ENCODE measurements at regions not wholly inside any gene's neighbourhood (a gene's known extent, or its start where the extent isn't known, plus 50 kb on each side); places are given as distances from the start of the nearest gene placed in this dataset.

DNA sequence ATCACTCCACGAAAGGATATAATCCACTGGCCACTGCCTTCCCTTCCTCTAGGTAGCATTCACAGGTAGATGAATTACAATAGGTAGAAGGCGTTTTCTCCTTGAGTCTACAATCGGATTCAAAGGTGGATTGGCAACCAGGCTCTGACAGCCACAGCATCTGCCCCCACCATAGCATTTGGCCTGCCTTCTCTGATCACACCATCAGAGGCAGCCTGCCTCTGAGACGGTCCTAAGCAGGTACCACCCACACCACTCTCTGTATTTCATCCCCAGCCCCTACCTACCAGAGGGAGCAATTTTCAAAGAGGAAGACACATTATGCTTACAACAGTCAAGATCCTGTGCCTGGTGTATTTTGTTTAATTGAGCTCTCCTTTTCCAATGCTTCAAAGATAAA lies 210.5 kb upstream of the SPTLC3 start:
- no peaks in the 10 kb centered on the region for H3K27me3 ChIP-seq (ENCODE audit: insufficient read depth, low read length)
- H4K20me1 ChIP-seq (ENCODE audit: insufficient read depth, low read length): no peaks in the 10 kb centered on the region
- TF ChIP-seq, protein P1, sequence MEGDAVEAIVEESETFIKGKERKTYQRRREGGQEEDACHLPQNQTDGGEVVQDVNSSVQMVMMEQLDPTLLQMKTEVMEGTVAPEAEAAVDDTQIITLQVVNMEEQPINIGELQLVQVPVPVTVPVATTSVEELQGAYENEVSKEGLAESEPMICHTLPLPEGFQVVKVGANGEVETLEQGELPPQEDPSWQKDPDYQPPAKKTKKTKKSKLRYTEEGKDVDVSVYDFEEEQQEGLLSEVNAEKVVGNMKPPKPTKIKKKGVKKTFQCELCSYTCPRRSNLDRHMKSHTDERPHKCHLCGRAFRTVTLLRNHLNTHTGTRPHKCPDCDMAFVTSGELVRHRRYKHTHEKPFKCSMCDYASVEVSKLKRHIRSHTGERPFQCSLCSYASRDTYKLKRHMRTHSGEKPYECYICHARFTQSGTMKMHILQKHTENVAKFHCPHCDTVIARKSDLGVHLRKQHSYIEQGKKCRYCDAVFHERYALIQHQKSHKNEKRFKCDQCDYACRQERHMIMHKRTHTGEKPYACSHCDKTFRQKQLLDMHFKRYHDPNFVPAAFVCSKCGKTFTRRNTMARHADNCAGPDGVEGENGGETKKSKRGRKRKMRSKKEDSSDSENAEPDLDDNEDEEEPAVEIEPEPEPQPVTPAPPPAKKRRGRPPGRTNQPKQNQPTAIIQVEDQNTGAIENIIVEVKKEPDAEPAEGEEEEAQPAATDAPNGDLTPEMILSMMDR (IDR thresholded peaks at IDR 0.05; ENCODE audit: low read length): no peak
- no peak for TF ChIP-seq EZH2 (IDR thresholded peaks at IDR 0.05; ENCODE audit: borderline replicate concordance, low read length)
- H3K4me1 ChIP-seq (ENCODE audit: insufficient read depth, low read length, severe bottlenecking): no peaks in the 10 kb centered on the region
- H3F3A ChIP-seq (ENCODE audit: insufficient read depth, low read length): no peaks in the 10 kb centered on the region
- no peak overlapping the region for H3K4me2 ChIP-seq (ENCODE audit: low read length)
- no peak overlapping the region for H3K9ac ChIP-seq (ENCODE audit: low read length)
- no peaks in the 10 kb centered on the region for H3K36me3 ChIP-seq (ENCODE audit: insufficient read depth, low read length)
- no peak overlapping the region for H3K27ac ChIP-seq (ENCODE audit: low read depth, low read length, poor library complexity, severe bottlenecking)
- no peaks in the 10 kb centered on the region for H3K9me3 ChIP-seq (ENCODE audit: low read length)
- H3K4me3 ChIP-seq (ENCODE audit: low read depth, low read length, poor library complexity, severe bottlenecking): no peak overlapping the region
- H3K9me2 ChIP-seq (ENCODE audit: low read depth, low read length): no peaks in the 10 kb centered on the region
- no peak overlapping the region for H2AFZ ChIP-seq (ENCODE audit: low read length)
- no peaks in the 10 kb centered on the region for H3K79me2 ChIP-seq (ENCODE audit: insufficient read depth, low read length)

DNA sequence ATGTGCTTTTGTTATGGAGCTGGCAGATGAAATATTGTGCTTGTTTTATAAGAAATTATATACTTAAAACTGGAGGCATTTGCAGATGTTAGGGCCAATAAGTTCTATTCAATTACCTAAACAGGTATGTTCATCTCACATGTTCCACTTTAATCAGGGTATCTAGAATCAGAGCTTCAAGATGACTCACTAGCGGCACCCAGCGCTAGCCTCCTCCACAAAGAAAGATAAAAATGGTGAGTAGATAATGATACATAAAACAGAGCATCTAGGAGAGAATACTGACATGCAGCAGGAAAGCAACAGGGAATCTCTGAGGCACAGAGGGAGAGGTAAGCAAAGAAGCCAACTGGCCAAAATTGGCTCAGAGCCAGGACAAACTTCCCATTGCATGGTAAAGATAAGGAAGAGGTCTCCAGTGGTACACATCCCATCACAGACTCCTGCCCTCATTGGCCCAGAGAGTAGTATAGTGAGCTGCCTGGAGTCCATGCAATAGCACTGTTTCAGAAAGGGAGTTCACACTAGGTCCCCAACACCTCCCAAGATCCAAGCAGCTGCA lies 200.7 kb upstream of the SPTLC3 start:
- Histone ChIP-seq H3K9me3 (ENCODE audit: low read length) (no peaks in the 10 kb centered on the region), H3K4me1 (ENCODE audit: insufficient read depth, low read length, severe bottlenecking) (no peaks in the 10 kb centered on the region), H3K4me3 (ENCODE audit: low read depth, low read length, poor library complexity, severe bottlenecking) (no peak overlapping the region), H2AFZ (ENCODE audit: low read length) (no peak overlapping the region), H4K20me1 (ENCODE audit: insufficient read depth, low read length) (no peaks in the 10 kb centered on the region), H3K27me3 (ENCODE audit: insufficient read depth, low read length) (no peaks in the 10 kb centered on the region), H3K9me2 (ENCODE audit: low read depth, low read length) (no peaks in the 10 kb centered on the region), H3F3A (ENCODE audit: insufficient read depth, low read length) (no peaks in the 10 kb centered on the region), H3K36me3 (ENCODE audit: insufficient read depth, low read length) (no peaks in the 10 kb centered on the region), H3K79me2 (ENCODE audit: insufficient read depth, low read length) (no peaks in the 10 kb centered on the region), H3K27ac (ENCODE audit: low read depth, low read length, poor library complexity, severe bottlenecking) (no peak overlapping the region), H3K4me2 (ENCODE audit: low read length) (no peak overlapping the region), H3K9ac (ENCODE audit: low read length) (no peak overlapping the region)
- TF ChIP-seq, protein P1 (IDR thresholded peaks at IDR 0.05; ENCODE audit: low read length): no peak
- TF ChIP-seq EZH2 (IDR thresholded peaks at IDR 0.05; ENCODE audit: borderline replicate concordance, low read length): no peak

DNA sequence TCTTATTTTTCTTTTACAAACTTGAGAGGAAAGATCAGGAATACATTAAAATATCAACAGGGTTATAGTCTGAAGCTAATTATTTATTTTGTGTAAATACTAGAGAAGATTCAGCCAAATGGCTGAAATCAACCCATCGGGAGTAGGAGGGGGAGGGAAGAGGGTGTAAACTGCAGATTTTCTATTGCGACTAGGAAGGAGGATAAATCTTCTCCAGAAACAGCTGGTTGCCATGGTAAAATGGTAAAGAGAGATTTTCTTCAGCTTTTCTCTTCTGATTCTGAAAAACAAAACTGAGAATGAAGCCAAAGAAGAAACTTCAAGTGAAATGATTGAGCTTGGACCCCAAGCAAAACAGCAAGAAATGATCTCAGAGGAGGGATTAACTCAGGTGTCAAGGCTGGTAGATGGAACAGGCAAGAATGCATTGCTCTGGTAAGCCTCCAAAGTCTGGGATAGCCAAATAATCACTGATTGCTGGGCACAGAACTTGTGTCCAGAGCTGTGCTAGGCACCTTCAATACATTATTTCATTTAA lies 193.5 kb upstream of the SPTLC3 start:
- Histone ChIP-seq H3K79me2 (ENCODE audit: insufficient read depth, low read length) (no peaks in the 10 kb centered on the region), H3K9ac (ENCODE audit: low read length) (no peak overlapping the region), H3K9me2 (ENCODE audit: low read depth, low read length) (no peaks in the 10 kb centered on the region), H3F3A (ENCODE audit: insufficient read depth, low read length) (no peaks in the 10 kb centered on the region), H3K4me2 (ENCODE audit: low read length) (no peak overlapping the region), H3K27me3 (ENCODE audit: insufficient read depth, low read length) (no peaks in the 10 kb centered on the region), H3K4me1 (ENCODE audit: insufficient read depth, low read length, severe bottlenecking) (no peaks in the 10 kb centered on the region), H3K4me3 (ENCODE audit: low read depth, low read length, poor library complexity, severe bottlenecking) (no peak overlapping the region), H4K20me1 (ENCODE audit: insufficient read depth, low read length) (no peaks in the 10 kb centered on the region), H3K27ac (ENCODE audit: low read depth, low read length, poor library complexity, severe bottlenecking) (no peak overlapping the region), H2AFZ (ENCODE audit: low read length) (no peak overlapping the region), H3K9me3 (ENCODE audit: low read length) (no peaks in the 10 kb centered on the region), H3K36me3 (ENCODE audit: insufficient read depth, low read length) (no peaks in the 10 kb centered on the region)
- TF ChIP-seq, protein P1 (IDR thresholded peaks at IDR 0.05; ENCODE audit: low read length): no peak
- TF ChIP-seq EZH2 (IDR thresholded peaks at IDR 0.05; ENCODE audit: borderline replicate concordance, low read length): no peak
